GM03348 (cell line): ENCODE measurements at regions not wholly inside any gene's neighbourhood (a gene's known extent, or its start where the extent isn't known, plus 50 kb on each side); places are given as distances from the start of the nearest gene placed in this dataset.

Experiments used
- DNase-seq: peaks from one replicate; pipeline ENCODE4 v3.0.0; 2012; ENCODE audit warnings: low spot score

DNA sequence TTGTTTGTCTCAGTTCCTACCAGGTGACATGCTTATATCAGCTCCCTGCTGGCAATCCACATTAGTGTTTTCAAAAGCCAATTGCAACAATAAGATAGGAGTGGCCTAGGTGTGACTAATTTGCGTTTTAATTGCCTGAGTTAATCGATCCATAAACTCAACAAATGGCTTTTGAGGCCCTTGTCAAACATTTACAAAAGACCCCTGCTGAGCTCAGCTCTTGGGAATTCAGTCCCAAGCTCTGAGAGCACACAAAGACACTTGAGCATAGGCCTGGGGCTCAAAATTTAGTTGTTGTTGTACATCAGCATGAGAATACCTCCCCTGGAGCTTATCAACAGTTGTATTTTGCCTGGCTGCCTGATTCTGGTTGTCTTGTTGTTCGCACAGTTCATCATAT lies 1134.4 kb upstream of the TSPY4 start:
- DNase-seq: no peak

DNA sequence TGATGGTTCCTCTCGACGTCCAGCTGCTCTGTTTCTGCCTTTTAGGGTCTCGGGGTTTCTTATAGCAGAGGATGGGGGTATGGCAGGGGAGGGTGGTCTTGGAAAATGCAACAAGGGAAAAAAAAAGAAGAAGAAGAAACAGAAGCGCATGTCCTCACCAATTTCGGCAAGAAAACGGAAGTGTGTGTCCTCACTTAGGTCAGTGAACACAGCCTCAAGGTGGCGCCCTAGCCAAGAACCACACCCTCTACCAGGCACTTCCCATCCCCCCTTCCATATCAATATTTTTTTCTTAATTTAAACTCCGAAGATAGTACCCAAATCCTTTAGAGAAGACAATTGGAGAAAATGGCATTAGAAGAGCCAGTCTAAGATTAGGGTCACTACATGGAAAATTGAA lies 1096.1 kb upstream of the TSPY4 start:
- no peak for DNase-seq

DNA sequence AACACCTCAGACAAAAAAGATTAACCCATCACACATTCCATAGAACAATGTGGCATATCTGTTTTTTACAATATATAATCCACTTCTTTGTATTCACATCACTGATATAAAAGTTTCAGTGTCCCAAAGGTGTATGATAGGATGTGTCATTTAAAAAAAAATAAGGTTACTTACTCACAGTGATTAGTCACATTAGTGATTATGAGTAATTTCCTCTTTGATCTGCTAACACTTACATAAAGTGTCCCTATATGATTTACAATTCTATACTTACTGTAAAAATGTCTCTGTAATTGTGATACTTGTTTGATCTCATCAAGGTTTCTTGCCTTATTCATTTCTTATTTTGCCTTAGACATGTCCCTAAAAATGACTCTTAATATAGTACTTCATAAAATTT lies 1063.5 kb upstream of the TSPY4 start:
- DNase-seq: no peak

DNA sequence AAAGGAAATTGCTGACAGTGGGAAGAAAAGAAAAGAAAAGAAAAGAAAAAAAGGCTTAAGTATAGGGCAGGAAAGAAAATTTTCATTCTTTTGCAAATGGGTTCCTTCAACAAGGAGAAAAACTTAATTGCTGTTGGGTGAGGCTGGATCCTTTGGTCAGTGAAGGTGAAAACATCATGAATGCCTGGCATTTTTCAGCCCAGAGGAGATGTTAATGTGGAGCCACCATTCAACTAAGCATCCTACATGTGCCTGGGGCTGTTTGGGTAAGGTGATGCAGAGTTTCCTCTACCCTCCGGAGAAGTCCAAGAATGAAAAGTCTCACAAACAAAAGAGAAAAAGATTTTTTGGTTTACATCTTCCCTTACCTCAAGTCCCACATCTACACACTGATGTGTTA lies 1032.2 kb upstream of the TSPY4 start:
- DNase-seq: no peak

DNA sequence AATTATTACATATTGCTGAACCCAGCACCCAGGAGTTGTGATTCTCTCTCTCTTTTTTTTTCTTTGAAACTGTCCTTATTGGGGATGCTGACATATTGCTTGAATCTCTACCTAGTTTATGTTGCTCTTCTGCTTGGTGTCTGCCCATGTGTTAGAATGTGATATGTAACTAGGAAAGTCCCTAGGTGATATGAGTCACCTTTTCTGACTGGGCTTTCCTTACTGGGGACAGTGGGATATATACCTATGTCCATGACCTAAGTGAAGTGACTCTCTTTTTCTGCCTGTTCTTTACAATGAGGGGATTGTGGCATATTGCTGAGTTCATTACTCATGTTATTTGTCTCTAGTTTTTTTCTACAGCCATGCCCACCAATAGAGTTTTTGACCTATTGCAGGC lies 1013.2 kb upstream of the TSPY4 start:
- DNase-seq: no peak

DNA sequence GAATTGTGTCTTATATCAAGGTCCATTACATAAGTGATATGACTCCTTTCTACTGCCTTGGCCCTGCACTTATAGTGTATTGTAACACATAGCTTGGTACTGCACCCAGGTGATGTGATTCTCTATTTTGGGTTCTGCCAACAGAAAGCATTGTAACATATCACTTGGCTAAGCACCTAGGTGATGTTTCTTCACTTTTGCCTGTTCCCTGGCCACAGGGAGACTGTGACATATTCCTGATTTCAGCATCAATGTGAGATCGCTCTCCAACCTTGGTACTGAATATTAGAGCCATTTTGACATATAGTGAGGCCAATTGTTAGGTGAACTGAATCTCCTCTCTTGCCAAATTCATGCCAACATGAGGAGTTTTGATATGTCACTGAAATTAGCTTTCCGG lies 1010.3 kb upstream of the TSPY4 start:
- no peak for DNase-seq

DNA sequence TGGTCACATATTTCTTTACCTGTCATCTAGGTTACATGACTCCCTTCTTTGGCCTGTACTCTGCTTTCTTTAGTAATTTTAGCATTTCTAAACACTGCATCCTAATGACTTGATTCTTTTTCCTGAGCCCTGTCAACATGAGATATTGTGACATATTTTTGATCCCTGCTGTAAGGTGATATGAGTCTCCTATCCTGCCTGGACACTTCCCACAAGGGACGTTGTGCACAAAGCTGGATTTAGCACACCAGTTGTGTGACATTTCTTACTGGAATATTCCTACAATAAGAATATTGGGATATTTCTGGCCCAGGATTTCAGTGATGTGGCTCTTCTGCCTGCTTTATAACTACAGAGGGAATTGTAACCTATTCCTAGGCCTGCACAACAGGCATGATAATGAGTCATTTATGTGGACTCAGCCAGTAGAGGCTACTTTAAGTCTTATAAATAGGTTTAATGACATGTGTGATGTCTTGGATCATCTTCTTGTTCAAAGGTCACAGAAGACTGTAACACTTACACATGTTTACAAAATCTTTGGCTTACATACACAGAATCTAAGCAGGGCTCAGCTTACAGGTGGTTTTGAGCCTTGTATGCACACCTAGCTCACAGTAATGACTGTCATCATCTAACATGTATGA lies 1009.4 kb upstream of the TSPY4 start:
- DNase-seq: no peak

DNA sequence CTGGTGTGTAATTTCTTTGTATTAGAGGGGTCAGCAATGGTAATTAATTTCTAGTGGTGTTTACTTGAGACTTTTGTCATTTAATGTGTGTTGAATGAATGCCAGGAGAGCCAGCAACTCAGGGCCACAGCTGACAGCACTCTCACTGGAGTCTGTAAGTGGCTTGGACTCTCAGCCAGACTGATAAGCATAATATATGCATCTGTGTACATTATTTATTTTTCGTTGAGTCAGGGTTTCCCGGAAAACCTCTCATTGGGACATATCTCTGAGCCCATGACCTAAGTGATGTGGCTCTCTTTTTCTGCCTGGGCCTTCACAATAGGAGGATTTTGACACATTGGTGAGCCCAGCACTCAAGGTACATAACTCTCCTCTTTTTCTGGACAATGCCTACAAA lies 1007.8 kb upstream of the TSPY4 start:
- DNase-seq: no peak

DNA sequence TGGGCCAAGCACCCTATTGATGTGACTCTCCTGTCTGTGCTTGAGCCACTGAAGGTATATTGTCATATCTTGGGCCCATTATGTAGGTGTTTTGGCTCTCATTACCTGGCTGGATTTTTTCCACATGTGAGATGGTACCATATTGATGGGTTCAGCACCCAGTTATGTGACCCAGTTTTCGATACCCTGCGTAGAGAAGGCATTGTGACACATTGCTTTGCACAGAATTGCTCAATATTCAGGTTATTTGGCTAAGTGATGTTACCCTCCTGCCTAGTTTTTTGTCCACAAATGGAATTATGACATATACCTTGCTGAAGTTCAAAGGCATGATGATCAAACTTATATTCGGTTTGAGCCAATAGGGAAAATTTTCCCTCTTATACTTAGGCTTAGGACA lies 1007.3 kb upstream of the TSPY4 start:
- no peak for DNase-seq

DNA sequence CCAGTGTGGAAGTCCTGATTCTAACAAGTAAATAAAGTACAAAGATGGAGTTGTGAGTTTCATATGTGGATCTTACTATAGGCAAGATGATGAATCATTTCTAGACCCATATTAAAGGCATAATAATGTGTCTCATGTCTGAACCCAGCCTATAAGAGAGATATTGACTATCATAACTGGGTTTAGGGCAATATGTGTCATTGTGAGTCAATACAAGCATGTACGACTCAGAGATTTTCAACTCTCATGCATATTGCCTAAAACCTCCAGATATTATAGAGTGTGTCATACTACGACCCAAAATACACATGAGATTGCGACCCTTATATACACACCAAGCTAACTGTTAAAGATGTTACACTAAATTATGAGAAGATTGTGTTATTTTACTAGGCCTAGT lies 1003.9 kb upstream of the TSPY4 start:
- no peak for DNase-seq

DNA sequence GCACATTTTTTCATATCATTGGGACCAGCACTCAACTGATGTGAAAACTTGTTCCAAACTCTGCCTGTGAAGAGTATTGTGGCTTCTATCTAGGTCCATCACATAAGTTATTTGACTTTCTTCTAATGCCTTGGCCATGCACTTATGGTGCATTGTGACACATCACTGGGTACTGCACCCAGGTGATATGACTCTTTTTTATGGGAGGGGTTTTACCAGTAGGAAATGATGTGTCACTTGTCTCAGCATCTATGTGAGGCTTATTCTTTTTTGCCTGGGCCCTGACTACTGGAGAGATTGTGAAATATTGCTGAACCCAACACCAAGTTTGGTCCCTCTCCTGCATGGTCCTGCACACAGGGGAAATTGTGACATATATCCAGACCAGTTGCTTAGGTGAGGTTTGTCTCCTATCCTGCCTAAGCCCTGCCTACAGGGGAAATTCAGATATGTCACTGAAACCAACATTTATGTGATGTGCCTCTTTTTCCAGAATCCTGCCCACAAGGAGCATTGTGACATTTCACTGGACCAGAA lies 1001.9 kb upstream of the TSPY4 start:
- no peak for DNase-seq

DNA sequence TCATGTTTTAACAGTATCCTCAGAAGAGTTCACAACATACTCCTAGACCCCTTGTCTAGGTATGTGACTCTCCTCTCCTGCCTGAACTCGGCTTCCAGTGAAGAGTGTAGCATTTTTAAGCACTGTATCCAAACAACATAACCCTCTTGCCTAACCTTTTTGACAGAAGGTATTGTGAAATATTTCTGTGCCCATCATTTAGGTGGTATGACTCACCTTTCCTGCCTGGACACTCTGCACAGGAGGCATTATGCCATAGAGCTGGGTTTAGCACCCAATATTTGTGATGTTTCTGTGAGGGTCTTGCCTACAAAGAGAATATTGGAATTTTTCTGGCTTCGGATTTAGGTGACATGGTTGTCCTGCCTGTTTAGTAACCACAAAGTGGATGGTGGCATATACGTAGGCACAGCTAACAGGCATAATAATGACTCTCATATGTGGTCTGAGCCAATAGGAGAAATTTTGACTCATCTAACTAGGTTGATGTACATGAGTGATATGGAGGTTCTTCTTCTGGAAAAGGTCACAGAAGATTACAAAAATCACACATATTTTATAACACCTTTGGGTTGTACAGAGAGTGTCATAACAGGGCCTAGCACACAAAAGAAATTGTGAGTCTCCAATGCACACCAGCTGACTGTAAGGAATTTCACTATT lies 1001.0 kb upstream of the TSPY4 start:
- no peak for DNase-seq

DNA sequence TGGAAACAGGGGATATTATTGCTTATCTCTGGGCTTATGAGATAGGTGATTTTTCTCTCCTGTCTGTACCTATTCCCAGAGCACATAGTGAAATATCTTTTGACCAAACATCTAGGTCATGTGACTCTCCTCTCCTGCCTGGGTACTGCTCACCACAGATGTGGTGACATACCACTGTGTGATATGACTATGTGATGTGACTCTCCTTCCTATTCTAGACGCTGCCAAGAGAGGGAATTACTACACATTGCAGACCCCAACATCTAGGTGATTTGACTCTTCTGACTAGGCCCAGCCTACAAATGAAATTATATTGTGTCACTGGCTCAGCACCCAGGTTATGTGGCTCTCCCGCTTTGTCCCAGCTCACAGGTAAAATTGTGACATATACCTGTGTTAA lies 996.3 kb upstream of the TSPY4 start:
- no peak for DNase-seq

DNA sequence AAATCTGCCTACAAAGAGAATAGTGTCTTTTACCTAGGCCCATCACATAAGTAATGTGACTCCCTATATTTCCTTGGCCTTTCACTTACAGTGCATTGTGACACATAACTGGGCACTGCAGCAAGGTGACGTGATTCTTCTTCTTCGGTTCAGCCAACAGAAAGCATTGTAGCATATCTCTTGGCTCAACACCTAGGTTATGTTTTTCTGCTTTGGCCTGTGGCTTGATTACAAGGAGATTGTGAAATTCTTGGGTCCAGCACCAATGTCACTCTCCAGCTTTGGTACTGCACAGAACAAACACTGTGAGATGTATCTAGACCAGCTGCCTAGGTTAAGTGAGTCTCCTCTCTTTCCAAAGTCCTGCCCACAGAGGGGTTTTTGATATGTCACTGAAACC lies 995.1 kb upstream of the TSPY4 start:
- no peak for DNase-seq

DNA sequence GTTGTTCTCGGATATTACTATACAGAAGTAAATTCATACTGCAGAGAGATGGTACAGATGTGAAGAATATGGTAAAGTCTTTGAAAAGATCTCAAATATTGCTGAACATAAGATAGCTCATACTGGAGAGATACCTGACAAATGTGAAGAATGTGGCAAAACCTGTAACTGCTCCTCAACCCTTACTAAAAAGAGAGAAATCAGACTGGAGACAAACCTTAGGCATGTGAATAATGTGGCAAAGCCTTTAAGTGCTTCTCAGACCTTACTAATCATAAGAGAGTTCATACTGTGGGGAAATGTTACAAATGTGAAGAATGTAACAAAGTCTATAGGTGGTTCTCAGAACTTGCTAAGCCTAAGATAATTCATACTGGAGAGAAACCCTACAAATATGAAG lies 986.0 kb upstream of the TSPY4 start:
- DNase-seq: no peak

DNA sequence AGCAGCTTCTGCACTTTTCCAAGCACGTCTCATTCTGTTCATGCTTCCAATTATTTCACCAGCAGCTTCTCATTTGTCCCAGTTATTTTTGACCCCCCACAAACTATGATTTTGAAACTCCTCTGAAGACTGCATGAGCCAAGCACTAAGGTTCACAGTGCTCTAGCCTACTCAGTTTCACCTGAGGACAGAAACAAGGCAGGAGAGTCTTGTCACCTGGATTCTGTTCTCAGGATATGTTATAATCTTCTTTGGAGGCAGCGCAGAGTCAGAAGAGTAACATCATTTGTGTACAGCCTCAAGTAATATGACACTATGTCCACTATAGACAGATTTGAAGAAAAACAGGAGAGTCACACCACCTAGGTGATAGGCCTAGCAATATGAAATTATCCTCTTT lies 985.1 kb upstream of the TSPY4 start:
- DNase-seq: no peak

DNA sequence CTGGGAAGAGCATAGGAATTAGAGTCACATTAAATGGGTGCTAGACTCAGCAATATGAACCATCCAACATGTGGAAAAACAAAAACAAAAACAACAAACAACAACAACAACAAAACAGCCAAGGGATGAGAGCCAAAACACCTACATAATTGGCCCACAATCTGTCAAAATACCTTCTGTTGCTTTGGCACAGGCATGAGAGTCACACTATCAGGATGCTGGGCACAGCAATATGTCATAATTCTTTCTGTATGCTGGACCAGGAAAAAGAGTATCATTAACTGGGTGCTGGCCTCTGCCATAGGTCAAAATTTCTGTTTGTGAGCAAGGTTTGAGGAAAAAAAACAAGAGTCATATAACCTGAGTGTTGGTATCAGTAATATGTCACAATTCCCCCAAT lies 979.1 kb upstream of the TSPY4 start:
- DNase-seq: no peak

DNA sequence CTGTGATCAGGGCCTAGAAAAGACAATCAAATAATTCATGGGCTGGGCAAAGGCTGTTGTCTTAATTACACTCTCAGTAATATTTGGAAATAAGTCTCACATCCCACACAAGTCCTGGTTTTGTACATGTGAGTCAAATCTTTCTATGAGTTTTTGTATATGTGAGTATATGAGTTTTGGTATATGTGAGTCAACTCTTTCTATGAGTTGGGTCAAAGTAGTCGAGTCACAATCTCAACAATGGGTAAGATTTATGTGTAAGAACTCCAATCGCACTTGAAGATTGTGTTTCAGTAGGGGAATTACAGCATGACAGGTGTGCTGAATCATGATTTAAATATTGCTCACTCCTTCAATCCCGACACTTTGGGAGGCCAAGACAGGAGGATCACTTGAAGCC lies 975.5 kb upstream of the TSPY4 start:
- DNase-seq: no peak

DNA sequence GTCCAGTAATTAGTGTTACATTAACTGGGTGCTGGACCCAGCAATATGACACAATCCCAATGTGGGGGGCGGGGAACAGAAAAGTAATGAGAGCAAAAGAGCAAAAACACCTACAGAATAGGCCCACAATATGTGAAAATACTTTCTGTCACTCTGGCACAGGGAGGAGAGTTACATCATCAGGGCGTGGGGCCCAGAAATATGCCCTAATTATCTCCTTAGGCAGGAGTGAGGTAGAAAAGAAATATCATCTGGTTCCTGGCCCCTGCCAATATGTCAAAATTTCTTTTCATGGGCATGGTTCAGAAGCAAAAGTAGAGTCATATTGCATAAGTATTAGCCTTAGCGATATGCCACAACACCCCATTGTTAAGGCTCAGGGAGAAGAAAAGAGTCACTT lies 959.8 kb upstream of the TSPY4 start:
- DNase-seq: no peak

DNA sequence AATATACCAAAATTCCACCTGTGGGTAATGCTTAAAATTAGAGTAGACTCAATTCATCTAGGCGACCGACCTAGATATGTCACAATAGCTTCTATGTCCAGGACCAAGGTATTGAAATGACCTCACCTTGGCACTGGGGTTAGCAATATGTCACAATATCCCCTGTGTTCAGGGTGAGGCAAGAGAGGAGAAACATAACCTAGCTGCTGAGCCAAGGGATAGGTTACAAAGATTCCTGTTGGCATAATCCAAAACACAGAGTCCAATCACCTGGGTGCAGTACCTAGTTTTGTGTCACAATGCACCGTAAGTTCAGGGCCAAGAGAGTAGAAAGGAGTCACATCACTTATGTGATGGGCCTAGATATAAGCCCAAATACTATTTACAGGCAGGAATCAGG lies 957.5 kb upstream of the TSPY4 start:
- DNase-seq: no peak

DNA sequence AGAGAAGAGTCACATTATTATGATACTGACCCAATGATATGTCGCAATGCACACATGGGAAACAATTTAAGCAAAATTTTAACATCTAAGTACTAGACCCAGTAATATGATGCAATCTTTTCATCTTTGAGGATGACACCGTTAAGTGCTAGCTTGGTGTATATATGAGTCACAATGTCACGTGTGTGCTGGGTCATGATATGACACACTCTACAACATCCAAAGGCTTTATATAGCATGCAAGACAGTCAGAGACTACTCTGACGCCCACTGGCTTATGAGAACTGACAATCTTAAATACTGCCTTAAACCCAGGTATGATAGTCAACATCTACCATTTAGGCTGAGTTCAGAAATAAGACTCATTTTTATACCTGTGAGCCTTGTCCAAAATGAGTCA lies 955.8 kb upstream of the TSPY4 start:
- DNase-seq: no peak

DNA sequence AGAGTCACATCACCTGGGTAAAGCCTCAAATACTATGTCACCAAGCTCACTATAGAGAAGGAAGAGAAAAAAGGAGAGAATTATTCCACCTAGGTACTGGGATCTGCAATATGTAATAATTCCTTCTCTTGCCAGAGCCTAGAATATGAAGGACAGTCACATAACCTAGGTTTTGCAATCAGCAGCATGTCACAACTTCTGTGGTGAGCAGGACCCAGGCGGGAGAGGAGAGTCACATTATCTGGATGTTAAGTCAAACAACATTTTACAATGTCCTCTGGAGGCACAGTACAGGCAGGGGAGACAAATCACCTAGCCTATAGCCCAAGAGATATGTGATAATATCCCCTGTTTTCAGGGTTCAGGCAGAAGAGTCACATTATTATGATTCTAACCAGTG lies 951.2 kb upstream of the TSPY4 start:
- no peak for DNase-seq

DNA sequence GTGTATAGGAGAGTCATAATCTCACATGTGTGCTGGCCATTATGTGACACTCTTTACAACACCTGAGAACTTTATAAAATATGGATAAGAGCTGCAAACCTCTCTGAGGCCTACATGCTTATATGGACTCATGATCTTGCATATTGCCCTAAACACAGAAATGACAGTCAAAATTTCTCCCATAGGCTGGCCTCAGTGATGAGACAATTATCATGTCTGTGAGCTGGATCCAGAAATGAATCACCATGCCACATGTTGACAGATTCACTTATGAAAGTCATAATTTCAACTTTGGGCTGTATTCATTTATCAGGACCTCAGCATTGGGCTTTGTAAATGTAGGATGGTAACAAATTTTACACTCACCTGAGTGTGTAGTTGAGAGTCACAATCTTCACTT lies 948.8 kb upstream of the TSPY4 start:
- no peak for DNase-seq

DNA sequence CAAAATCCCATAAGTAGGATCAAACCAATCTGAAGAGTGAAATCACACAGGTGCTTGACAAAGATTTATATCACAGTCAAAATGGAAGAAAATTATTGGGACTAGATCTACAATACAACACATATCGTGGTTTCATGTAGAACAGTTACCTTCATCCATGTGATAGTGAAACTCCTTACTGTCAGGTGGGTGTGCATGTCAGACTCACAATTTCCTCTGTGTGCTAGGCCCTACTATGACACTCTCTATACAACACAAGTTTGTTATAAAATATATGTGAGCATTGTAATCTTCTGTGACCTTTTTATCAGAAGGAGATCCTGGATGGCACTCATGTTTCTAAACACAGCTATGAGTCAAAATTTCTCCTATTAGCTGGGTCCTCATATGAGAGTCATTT lies 947.0 kb upstream of the TSPY4 start:
- no peak for DNase-seq
